ENCODE measurements at regions not wholly inside any gene's neighbourhood (a gene's known extent, or its start where the extent isn't known, plus 50 kb on each side); places are given as distances from the start of the nearest gene placed in this dataset.

GRCh38 chr5:62083247-62083646, 222.8 kb upstream of the KIF2A start (continued):
- TF ChIP-seq E2F6 (IDR thresholded peaks at IDR 0.05) = no peak
